GM12865 (cell line): ENCODE measurements at regions not wholly inside any gene's neighbourhood (a gene's known extent, or its start where the extent isn't known, plus 50 kb on each side); places are given as distances from the start of the nearest gene placed in this dataset.

Experiments
- DNase-seq: peaks from one replicate; pipeline ENCODE4 v3.0.0; 2010; ENCODE audit warnings: low read depth
- H3K4me3 ChIP-seq: 2 replicates; pipeline ENCODE4 v1.5.1; 2011; ENCODE audit warnings: mild to moderate bottlenecking, low read depth, low read length, control low read depth
- TF ChIP-seq, protein P1 (sequence below): IDR thresholded peaks from 2 replicates; pipeline ENCODE4 v1.5.1; 2011; ENCODE audit warnings: low read length, control low read depth, low read depth, inconsistent platforms; ENCODE audit not compliant: insufficient read depth; ENCODE audit errors: missing control alignments

GRCh38 chr2:128661311-128661710 is 342.6 kb upstream of the HS6ST1 start:
- no peak overlapping the region for H3K4me3 ChIP-seq
- DNase-seq, result no peak
- TF ChIP-seq, protein P1, sequence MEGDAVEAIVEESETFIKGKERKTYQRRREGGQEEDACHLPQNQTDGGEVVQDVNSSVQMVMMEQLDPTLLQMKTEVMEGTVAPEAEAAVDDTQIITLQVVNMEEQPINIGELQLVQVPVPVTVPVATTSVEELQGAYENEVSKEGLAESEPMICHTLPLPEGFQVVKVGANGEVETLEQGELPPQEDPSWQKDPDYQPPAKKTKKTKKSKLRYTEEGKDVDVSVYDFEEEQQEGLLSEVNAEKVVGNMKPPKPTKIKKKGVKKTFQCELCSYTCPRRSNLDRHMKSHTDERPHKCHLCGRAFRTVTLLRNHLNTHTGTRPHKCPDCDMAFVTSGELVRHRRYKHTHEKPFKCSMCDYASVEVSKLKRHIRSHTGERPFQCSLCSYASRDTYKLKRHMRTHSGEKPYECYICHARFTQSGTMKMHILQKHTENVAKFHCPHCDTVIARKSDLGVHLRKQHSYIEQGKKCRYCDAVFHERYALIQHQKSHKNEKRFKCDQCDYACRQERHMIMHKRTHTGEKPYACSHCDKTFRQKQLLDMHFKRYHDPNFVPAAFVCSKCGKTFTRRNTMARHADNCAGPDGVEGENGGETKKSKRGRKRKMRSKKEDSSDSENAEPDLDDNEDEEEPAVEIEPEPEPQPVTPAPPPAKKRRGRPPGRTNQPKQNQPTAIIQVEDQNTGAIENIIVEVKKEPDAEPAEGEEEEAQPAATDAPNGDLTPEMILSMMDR, result no peak

GRCh38 chr2:128662051-128662471 is 343.4 kb upstream of the HS6ST1 start:
- DNase-seq, result no peak
- TF ChIP-seq, protein P1, result no peak
- H3K4me3 ChIP-seq, result no peak overlapping the region

GRCh38 chr2:128663371-128664050 is 344.8 kb upstream of the HS6ST1 start:
- TF ChIP-seq, protein P1, result no peak
- DNase-seq, result no peak
- H3K4me3 ChIP-seq, result no peak overlapping the region

- DNase-seq, result no peak
- TF ChIP-seq, protein P1, result no peak
- no peak overlapping the region for H3K4me3 ChIP-seq
Observed at GRCh38 chr2:128664499-128664971, 345.9 kb upstream of the HS6ST1 start.

GRCh38 chr2:128665113-128665512 is 346.4 kb upstream of the HS6ST1 start:
- H3K4me3 ChIP-seq, result no peak overlapping the region
- no peak for DNase-seq
- TF ChIP-seq, protein P1, result no peak

DNA sequence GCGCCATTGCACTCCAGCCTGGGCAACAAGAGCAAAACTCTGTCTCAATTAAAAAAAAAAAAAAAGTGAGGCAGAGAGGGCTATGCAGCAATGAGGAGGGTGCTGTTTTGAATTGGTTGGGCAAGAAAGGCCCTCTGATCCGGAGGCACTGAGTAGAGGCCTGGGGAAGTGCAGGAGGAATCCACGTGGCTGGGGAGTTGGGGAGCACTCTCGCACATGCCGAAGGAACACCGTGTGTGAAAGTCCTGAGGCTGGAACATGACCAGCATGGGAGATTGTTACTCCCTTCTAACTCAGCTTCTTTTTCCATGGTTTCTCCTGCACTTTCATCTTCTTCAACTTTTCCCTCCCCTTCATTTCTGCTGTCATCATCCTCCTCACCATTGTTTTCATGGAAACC is 347.9 kb upstream of the HS6ST1 start:
- H3K4me3 ChIP-seq, result no peak overlapping the region
- no peak for DNase-seq
- TF ChIP-seq, protein P1, result no peak

DNA sequence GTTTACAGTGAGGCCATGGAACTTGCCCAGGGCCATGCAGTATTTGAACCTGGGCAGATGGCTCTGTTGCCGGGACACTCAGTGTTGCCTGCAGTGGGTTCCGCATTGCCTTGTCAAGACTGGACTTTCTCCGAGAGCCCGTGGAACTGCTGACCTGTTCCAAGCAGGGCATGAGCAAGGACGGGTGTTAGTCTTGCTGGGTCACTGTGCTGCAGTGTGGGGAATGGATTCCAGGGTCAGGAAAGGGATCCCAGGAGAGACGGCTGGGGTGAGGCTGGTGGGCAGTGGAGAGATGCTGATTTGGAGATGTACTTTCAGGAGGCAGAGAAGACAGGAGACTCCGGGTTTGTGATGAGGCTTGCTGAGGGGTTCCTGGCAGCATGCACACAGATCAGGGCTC is 348.7 kb upstream of the HS6ST1 start:
- TF ChIP-seq, protein P1, result no peak
- no peak overlapping the region for H3K4me3 ChIP-seq
- no peak for DNase-seq
